Vagina (tissue), 2 donors: ENCODE measurements at regions not wholly inside any gene's neighbourhood (a gene's known extent, or its start where the extent isn't known, plus 50 kb on each side); places are given as distances from the start of the nearest gene placed in this dataset.

Experiments
- DNase-seq, 2 donors: peaks; one replicate each; pipeline ENCODE4 v3.0.0-alpha.2; 2017; ENCODE audit errors: extremely low spot score in 2 of 2
- H3K27ac ChIP-seq: fragments of 200-600 bp; sonication (generic); one replicate; pipeline ENCODE4 v1.5.1; 2019
- H3K27me3 ChIP-seq: fragments of 200-600 bp; sonication (generic); one replicate; pipeline ENCODE4 v1.5.1; 2019
- H3K36me3 ChIP-seq, 2 donors: fragments of 200-600 bp; sonication (generic); one replicate each; pipeline ENCODE4 v1.5.1; 2017 to 2019
- H3K4me1 ChIP-seq: fragments of 200-600 bp; sonication (generic); one replicate; pipeline ENCODE4 v1.5.1; 2019
- H3K4me3 ChIP-seq, 2 donors: fragments of 200-600 bp; sonication (generic); 1 replicate in 1 of 2; 2 replicates in 1 of 2; pipeline ENCODE4 v1.5.1; 2016 to 2019
- H3K9me3 ChIP-seq: fragments of 200-600 bp; sonication (generic); one replicate; pipeline ENCODE4 v1.5.1; 2019
- POLR2A ChIP-seq, 2 donors: fragments of 450-650 bp; IDR thresholded peaks; one replicate each; pipeline ENCODE4 v1.6.1; 2017; ENCODE audit warnings: antibody characterized with exemption in 2 of 2, mild to moderate bottlenecking in 2 of 2, moderate library complexity in 2 of 2
- POLR2AphosphoS5 ChIP-seq, 2 donors: sonication (generic); formaldehyde crosslinking; IDR thresholded peaks; one replicate each; pipeline ENCODE4 v1.9.0; 2017; ENCODE audit warnings: antibody characterized with exemption in 2 of 2, mild to moderate bottlenecking in 2 of 2, low read depth in 1 of 2; ENCODE audit not compliant: insufficient read depth in 1 of 2
- intact Hi-C: fragments of 100-400 bp; cut with DNase I; formaldehyde crosslinking; loops from one replicate; pipeline ENCODE4 v1.15.1; 2023
- TF ChIP-seq, protein P1 (sequence below), 3 experiments: fragments of 450-650 bp in 2 of 3; fragments of 200-600 bp in 1 of 3; sonication (generic) in 1 of 3; IDR thresholded peaks; one replicate each; pipeline ENCODE4 v1.5.1; 2017 to 2019; ENCODE audit warnings: antibody characterized with exemption in 3 of 3, mild to moderate bottlenecking in 2 of 3, moderate library complexity in 2 of 3

DNA sequence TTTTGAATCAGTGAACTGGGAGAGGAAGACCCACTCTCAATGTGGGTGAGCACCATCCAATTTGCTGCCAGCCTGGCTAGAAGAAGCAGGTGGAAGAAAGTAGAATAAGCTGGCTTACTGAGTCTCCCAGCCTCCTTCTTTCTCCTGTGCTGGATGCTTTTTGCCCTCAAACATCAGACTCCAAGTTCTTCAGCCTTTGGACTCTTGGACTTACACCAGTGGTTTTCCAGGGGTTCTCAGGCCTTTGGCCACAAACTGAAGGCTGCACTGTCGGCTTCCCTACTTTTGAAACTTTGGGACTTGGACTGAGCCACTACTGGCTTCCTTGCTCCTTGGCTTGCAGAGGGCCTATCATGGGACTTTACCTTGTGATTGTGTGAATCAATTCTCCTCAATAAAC lies 804.2 kb upstream of the SLITRK1 start:
- intact Hi-C loops = no loop called here
- Histone ChIP-seq H3K4me1 (no peaks in the 10 kb centered on the region), H3K36me3 (no peaks in the 10 kb centered on the region), H3K4me3 (no peak overlapping the region), H3K27ac (no peak overlapping the region), H3K9me3 (no peaks in the 10 kb centered on the region), H3K27me3 (no peaks in the 10 kb centered on the region)
- TF ChIP-seq, protein P1, sequence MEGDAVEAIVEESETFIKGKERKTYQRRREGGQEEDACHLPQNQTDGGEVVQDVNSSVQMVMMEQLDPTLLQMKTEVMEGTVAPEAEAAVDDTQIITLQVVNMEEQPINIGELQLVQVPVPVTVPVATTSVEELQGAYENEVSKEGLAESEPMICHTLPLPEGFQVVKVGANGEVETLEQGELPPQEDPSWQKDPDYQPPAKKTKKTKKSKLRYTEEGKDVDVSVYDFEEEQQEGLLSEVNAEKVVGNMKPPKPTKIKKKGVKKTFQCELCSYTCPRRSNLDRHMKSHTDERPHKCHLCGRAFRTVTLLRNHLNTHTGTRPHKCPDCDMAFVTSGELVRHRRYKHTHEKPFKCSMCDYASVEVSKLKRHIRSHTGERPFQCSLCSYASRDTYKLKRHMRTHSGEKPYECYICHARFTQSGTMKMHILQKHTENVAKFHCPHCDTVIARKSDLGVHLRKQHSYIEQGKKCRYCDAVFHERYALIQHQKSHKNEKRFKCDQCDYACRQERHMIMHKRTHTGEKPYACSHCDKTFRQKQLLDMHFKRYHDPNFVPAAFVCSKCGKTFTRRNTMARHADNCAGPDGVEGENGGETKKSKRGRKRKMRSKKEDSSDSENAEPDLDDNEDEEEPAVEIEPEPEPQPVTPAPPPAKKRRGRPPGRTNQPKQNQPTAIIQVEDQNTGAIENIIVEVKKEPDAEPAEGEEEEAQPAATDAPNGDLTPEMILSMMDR (IDR thresholded peaks at IDR 0.05) = no peak
- TF ChIP-seq POLR2A (IDR thresholded peaks at IDR 0.05) (no peak), POLR2AphosphoS5 (IDR thresholded peaks at IDR 0.05; ENCODE audit: insufficient read depth in 1 of 2, low read depth in 1 of 2) (no peak)
- DNase-seq = no peak

DNA sequence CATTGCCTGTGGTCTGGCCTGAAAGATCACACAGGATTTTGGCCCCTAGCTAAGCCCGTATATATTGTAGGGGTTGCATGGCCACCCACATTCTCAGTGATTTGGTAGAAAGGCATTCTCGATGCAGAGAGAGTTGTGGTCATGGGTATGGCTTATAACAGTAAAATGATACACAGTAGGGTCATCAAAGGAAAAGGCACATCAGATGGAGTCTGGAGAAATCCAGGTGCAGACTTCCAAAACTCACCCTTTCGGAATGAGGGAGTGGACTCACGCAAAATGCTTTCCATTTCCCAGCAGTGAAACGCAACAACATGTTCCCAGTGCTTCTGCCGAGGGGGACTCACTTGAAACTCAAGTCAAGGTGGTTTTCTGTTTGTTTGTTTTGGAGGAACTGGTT lies 802.5 kb upstream of the SLITRK1 start:
- TF ChIP-seq POLR2AphosphoS5 (IDR thresholded peaks at IDR 0.05; ENCODE audit: insufficient read depth in 1 of 2, low read depth in 1 of 2) (no peak), POLR2A (IDR thresholded peaks at IDR 0.05) (no peak)
- TF ChIP-seq, protein P1 (IDR thresholded peaks at IDR 0.05) = no peak
- Histone ChIP-seq H3K4me3 (no peak overlapping the region), H3K27ac (no peak overlapping the region), H3K9me3 (no peaks in the 10 kb centered on the region), H3K36me3 (no peaks in the 10 kb centered on the region), H3K4me1 (no peaks in the 10 kb centered on the region), H3K27me3 (no peaks in the 10 kb centered on the region)
- DNase-seq = no peak
- intact Hi-C loops = no loop called here

DNA sequence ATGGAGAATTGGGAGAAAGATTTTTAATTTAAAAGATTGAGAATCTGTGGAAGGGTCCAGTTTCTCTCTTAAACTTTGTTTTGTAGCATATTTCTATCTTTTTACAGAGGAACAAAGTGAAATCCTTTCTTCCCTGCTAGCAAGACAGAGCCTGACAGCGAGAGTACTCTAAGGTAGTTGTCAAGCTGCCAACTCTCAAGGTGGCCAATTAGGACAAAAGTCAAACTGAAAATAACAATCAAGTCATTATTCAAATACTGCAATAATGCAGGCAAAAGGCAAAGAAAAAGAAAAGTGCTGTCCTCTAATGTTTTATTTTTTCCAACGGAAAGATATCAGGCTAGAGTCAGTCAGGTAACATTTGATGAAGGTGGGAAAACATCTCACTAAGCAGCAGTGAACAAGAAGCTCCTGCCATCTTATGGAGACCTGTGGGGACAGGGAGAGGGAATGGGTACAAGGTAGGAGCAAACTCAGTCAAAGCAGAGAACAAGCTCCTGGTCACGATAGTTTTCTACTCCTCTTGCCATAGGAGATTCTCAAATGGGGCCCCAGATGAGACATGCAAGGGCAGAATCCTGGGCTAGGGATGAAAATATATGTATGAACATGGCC lies 801.9 kb upstream of the SLITRK1 start:
- DNase-seq = no peak
- intact Hi-C loops = no loop called here
- no peaks in the 10 kb centered on the region for H3K36me3 ChIP-seq
- no peak overlapping the region for H3K27ac ChIP-seq
- H3K4me3 ChIP-seq = no peak overlapping the region
- H3K4me1 ChIP-seq = no peaks in the 10 kb centered on the region
- no peaks in the 10 kb centered on the region for H3K27me3 ChIP-seq
- TF ChIP-seq, protein P1 (IDR thresholded peaks at IDR 0.05) = no peak
- TF ChIP-seq POLR2AphosphoS5 (IDR thresholded peaks at IDR 0.05; ENCODE audit: insufficient read depth in 1 of 2, low read depth in 1 of 2) = no peak
- no peak for TF ChIP-seq POLR2A (IDR thresholded peaks at IDR 0.05)
- no peaks in the 10 kb centered on the region for H3K9me3 ChIP-seq

DNA sequence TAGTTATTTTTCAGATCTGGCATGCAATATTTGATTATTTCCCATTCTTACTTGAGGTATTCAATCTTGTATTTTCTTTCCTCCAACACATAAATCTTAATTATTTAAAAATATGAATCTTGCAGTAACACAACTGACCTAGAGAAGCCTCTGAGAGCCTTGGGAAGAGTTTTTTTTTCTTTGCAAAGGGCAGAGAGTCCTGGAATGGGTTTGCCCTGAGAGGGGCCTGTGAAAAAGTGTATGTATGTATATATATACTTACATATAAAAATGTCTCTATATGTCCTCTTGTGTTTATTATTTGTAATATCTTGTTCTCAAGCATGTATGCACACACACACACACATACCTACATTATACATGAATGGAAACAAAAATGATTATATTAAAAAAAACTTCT lies 801.2 kb upstream of the SLITRK1 start:
- H3K27me3 ChIP-seq = no peaks in the 10 kb centered on the region
- no peak for DNase-seq
- H3K9me3 ChIP-seq = no peaks in the 10 kb centered on the region
- intact Hi-C loops = no loop called here
- H3K4me3 ChIP-seq = no peak overlapping the region
- H3K4me1 ChIP-seq = no peaks in the 10 kb centered on the region
- H3K27ac ChIP-seq = no peak overlapping the region
- TF ChIP-seq, protein P1 (IDR thresholded peaks at IDR 0.05) = no peak
- TF ChIP-seq POLR2A (IDR thresholded peaks at IDR 0.05) = no peak
- no peak for TF ChIP-seq POLR2AphosphoS5 (IDR thresholded peaks at IDR 0.05; ENCODE audit: insufficient read depth in 1 of 2, low read depth in 1 of 2)
- H3K36me3 ChIP-seq = no peaks in the 10 kb centered on the region

DNA sequence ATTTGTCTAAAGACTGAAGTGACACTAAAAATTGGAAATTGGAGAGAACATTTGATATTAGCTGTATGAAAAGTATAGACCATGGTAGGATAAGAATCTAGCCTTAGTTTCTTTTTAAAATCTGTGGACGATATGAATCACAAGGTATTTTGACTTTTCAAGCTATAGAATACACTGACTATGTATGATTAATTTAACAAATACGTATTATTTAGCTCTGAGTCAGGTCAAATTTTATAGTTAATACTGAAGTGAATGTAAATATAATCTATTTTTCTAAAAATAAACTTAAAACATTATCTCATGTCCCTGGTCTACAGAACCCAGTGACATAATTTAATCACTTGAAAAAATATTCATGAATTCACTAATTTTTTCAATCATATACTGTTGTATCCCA lies 795.6 kb upstream of the SLITRK1 start:
- no peak for TF ChIP-seq POLR2A (IDR thresholded peaks at IDR 0.05)
- TF ChIP-seq POLR2AphosphoS5 (IDR thresholded peaks at IDR 0.05; ENCODE audit: insufficient read depth in 1 of 2, low read depth in 1 of 2) = no peak
- TF ChIP-seq, protein P1 (IDR thresholded peaks at IDR 0.05) = no peak
- intact Hi-C loops = no loop called here
- no peaks in the 10 kb centered on the region for H3K27me3 ChIP-seq
- DNase-seq = no peak
- H3K4me1 ChIP-seq = no peaks in the 10 kb centered on the region
- no peak overlapping the region for H3K27ac ChIP-seq
- H3K4me3 ChIP-seq = no peak overlapping the region
- no peaks in the 10 kb centered on the region for H3K9me3 ChIP-seq
- H3K36me3 ChIP-seq = no peaks in the 10 kb centered on the region
